ENCODE measurements at regions not wholly inside any gene's neighbourhood (a gene's known extent, or its start where the extent isn't known, plus 50 kb on each side); places are given as distances from the start of the nearest gene placed in this dataset.

GRCh38 chr12:97222391-97222790 lies 240.2 kb upstream of the RMST start:
- Mint-ChIP-seq H3K27ac (no peak overlapping the region), H3K27me3 (no peaks in the 10 kb centered on the region), H3K4me1 (no peaks in the 10 kb centered on the region), H3K9me3 (peaks cover 0 to 6% (median 2%) of the 10 kb centered on the region in 7 donors), H3K4me3 (no peak overlapping the region), H3K36me3 (no peaks in the 10 kb centered on the region)
- Histone ChIP-seq H3K27ac (ENCODE audit: insufficient read depth, low read length, poor library complexity, severe bottlenecking) (no peak overlapping the region), H3K9me3 (ENCODE audit: control insufficient read depth in 2 of 2, low read length in 2 of 2) (no peaks in the 10 kb centered on the region), H3K36me3 (ENCODE audit: control insufficient read depth, insufficient read depth, low read length) (no peaks in the 10 kb centered on the region), H3K27me3 (ENCODE audit: control insufficient read depth, insufficient read depth, low read length) (no peaks in the 10 kb centered on the region), H3K4me3 (ENCODE audit: low read depth, low read length) (no peak overlapping the region), H3K4me1 (ENCODE audit: control insufficient read depth, insufficient read depth, low read length, poor library complexity, severe bottlenecking) (no peaks in the 10 kb centered on the region)
- ATAC-seq (ENCODE audit: low read depth in 2 of 2), result no peak
- DNase-seq, result no peak

DNA sequence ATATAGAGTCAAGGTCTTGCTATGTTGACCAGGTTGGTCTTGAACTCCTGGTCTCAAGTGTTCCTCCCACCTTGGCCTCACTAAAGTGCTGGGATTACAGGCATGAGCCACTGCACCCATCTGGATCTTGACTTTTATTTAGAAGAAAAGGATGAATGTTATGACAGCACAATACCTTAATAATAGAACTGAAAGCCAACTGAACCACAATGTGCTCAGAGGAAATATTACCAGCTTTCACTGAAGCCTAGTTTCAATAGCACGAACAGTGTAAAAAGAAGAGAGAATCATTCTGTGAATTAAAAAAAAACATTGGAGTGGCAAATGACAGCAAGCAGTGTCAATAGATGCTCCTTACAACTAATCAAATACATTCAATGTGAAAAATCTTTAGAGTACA lies 239.2 kb upstream of the RMST start:
- Mint-ChIP-seq H3K36me3 (no peaks in the 10 kb centered on the region), H3K27ac (no peak overlapping the region), H3K9me3 (peaks cover 0 to 6% (median 0%) of the 10 kb centered on the region in 7 donors), H3K27me3 (no peaks in the 10 kb centered on the region), H3K4me1 (no peaks in the 10 kb centered on the region), H3K4me3 (no peak overlapping the region)
- H3K36me3 ChIP-seq (ENCODE audit: control insufficient read depth, insufficient read depth, low read length), result no peaks in the 10 kb centered on the region
- no peak for ATAC-seq (ENCODE audit: low read depth in 2 of 2)
- H3K4me3 ChIP-seq (ENCODE audit: low read depth, low read length), result no peak overlapping the region
- no peaks in the 10 kb centered on the region for H3K9me3 ChIP-seq (ENCODE audit: control insufficient read depth in 2 of 2, low read length in 2 of 2)
- H3K27ac ChIP-seq (ENCODE audit: insufficient read depth, low read length, poor library complexity, severe bottlenecking), result no peak overlapping the region
- no peak for DNase-seq
- no peaks in the 10 kb centered on the region for H3K4me1 ChIP-seq (ENCODE audit: control insufficient read depth, insufficient read depth, low read length, poor library complexity, severe bottlenecking)
- H3K27me3 ChIP-seq (ENCODE audit: control insufficient read depth, insufficient read depth, low read length), result no peaks in the 10 kb centered on the region

- H3K27me3 ChIP-seq (ENCODE audit: control insufficient read depth, insufficient read depth, low read length), result no peaks in the 10 kb centered on the region
- H3K4me1 ChIP-seq (ENCODE audit: control insufficient read depth, insufficient read depth, low read length, poor library complexity, severe bottlenecking), result no peaks in the 10 kb centered on the region
- H3K27ac Mint-ChIP-seq, result no peak overlapping the region
- H3K36me3 Mint-ChIP-seq, result no peaks in the 10 kb centered on the region
- H3K9me3 ChIP-seq (ENCODE audit: control insufficient read depth in 2 of 2, low read length in 2 of 2), result no peaks in the 10 kb centered on the region
- H3K27ac ChIP-seq (ENCODE audit: insufficient read depth, low read length, poor library complexity, severe bottlenecking), result no peak overlapping the region
- no peaks in the 10 kb centered on the region for H3K27me3 Mint-ChIP-seq
- DNase-seq (no peak), ATAC-seq (ENCODE audit: low read depth in 2 of 2) (no peak)
- H3K4me3 Mint-ChIP-seq, result no peak overlapping the region
- no peaks in the 10 kb centered on the region for H3K36me3 ChIP-seq (ENCODE audit: control insufficient read depth, insufficient read depth, low read length)
- peaks cover 0 to 7% (median 0%) of the 10 kb centered on the region in 7 donors for H3K9me3 Mint-ChIP-seq
- H3K4me3 ChIP-seq (ENCODE audit: low read depth, low read length), result no peak overlapping the region
- H3K4me1 Mint-ChIP-seq, result no peaks in the 10 kb centered on the region
These were observed 233.6 kb upstream of the RMST start for GRCh38 chr12:97229004-97229403.

DNA sequence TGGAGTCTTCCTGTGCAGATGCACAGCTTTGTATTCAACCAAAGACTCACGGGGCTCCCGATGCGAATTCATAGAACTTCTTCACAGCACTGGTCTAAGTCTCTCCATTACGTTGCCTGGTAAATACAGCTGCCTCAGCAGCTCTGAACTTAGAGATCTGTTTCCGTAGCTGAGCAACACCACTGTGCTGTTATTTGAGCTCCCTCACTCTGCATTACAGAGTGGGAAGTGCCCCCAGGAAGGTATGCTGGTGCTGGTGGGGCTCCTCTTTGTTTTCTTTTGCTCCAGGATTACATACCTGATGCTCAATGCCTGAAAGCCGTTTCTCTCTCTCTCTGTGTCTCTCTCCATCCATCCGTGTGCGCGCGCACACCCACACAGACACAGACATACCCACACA lies 227.5 kb upstream of the RMST start:
- no peaks in the 10 kb centered on the region for H3K27me3 Mint-ChIP-seq
- no peak for DNase-seq
- H3K9me3 ChIP-seq (ENCODE audit: control insufficient read depth in 2 of 2, low read length in 2 of 2), result no peaks in the 10 kb centered on the region

DNA sequence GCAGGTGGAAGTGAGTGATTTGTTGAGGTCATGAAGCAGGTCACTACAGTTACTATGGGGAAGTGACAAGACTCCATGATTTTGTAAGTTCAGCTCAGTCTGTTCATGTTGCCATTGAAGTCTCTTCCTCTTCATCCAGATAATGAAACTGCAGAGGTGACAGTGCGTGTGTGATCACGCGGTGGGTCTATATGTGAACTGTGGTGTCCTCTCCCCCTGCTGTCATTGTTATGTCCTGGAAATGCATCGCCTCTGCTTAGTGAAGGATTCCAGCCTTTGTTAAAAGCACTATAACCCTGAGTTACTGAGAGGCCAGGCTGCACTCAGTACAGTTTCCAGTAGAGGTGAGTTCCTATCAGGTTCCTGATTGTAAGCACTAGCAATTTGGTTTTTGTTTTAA lies 216.2 kb upstream of the RMST start:
- no peak for ATAC-seq (ENCODE audit: low read depth in 2 of 2)
- H3K27me3 Mint-ChIP-seq, result no peaks in the 10 kb centered on the region
- DNase-seq, result no peak

More for the DNA sequence above, 227.5 kb upstream of the RMST start:
- no peaks in the 10 kb centered on the region for H3K36me3 Mint-ChIP-seq
- Histone ChIP-seq H3K27me3 (ENCODE audit: control insufficient read depth, insufficient read depth, low read length) (no peaks in the 10 kb centered on the region), H3K27ac (ENCODE audit: insufficient read depth, low read length, poor library complexity, severe bottlenecking) (no peak overlapping the region), H3K4me1 (ENCODE audit: control insufficient read depth, insufficient read depth, low read length, poor library complexity, severe bottlenecking) (no peaks in the 10 kb centered on the region), H3K36me3 (ENCODE audit: control insufficient read depth, insufficient read depth, low read length) (no peaks in the 10 kb centered on the region), H3K4me3 (ENCODE audit: low read depth, low read length) (no peak overlapping the region)
- peaks cover 0 to 4% (median 0%) of the 10 kb centered on the region in 7 donors for H3K9me3 Mint-ChIP-seq
- ATAC-seq (ENCODE audit: low read depth in 2 of 2), result no peak
- no peaks in the 10 kb centered on the region for H3K4me1 Mint-ChIP-seq
- no peak overlapping the region for H3K27ac Mint-ChIP-seq
- H3K4me3 Mint-ChIP-seq, result no peak overlapping the region

GRCh38 chr12:97250483-97250882 lies 212.1 kb upstream of the RMST start:
- ATAC-seq (ENCODE audit: low read depth in 2 of 2), result no peak
- Mint-ChIP-seq H3K27me3 (no peaks in the 10 kb centered on the region), H3K9me3 (no peaks in the 10 kb centered on the region)

More for the DNA sequence above, 216.2 kb upstream of the RMST start:
- H3K36me3 ChIP-seq (ENCODE audit: control insufficient read depth, insufficient read depth, low read length), result no peaks in the 10 kb centered on the region
- H3K27ac ChIP-seq (ENCODE audit: insufficient read depth, low read length, poor library complexity, severe bottlenecking), result no peak overlapping the region
- no peaks in the 10 kb centered on the region for H3K4me1 ChIP-seq (ENCODE audit: control insufficient read depth, insufficient read depth, low read length, poor library complexity, severe bottlenecking)
- Mint-ChIP-seq H3K27ac (no peak overlapping the region), H3K36me3 (no peaks in the 10 kb centered on the region), H3K9me3 (peaks cover 0 to 6% (median 0%) of the 10 kb centered on the region in 7 donors), H3K4me1 (no peaks in the 10 kb centered on the region), H3K4me3 (no peak overlapping the region)
- H3K4me3 ChIP-seq (ENCODE audit: low read depth, low read length), result no peak overlapping the region
- no peaks in the 10 kb centered on the region for H3K9me3 ChIP-seq (ENCODE audit: control insufficient read depth in 2 of 2, low read length in 2 of 2)
- no peaks in the 10 kb centered on the region for H3K27me3 ChIP-seq (ENCODE audit: control insufficient read depth, insufficient read depth, low read length)

GRCh38 chr12:97257726-97258125 lies 204.9 kb upstream of the RMST start:
- H3K4me3 Mint-ChIP-seq, result no peak overlapping the region
- Histone ChIP-seq H3K36me3 (ENCODE audit: control insufficient read depth, insufficient read depth, low read length) (no peaks in the 10 kb centered on the region), H3K4me3 (ENCODE audit: low read depth, low read length) (no peak overlapping the region), H3K27me3 (ENCODE audit: control insufficient read depth, insufficient read depth, low read length) (no peaks in the 10 kb centered on the region), H3K4me1 (ENCODE audit: control insufficient read depth, insufficient read depth, low read length, poor library complexity, severe bottlenecking) (no peaks in the 10 kb centered on the region), H3K9me3 (ENCODE audit: control insufficient read depth in 2 of 2, low read length in 2 of 2) (no peaks in the 10 kb centered on the region), H3K27ac (ENCODE audit: insufficient read depth, low read length, poor library complexity, severe bottlenecking) (no peak overlapping the region)
- ATAC-seq (ENCODE audit: low read depth in 2 of 2) (no peak), DNase-seq (no peak)
- no peaks in the 10 kb centered on the region for H3K36me3 Mint-ChIP-seq
- peaks cover 4% of the 10 kb centered on the region for H3K27me3 Mint-ChIP-seq
- H3K27ac Mint-ChIP-seq, result no peak overlapping the region
- no peaks in the 10 kb centered on the region for H3K4me1 Mint-ChIP-seq
- peaks cover 0 to 1% (median 0%) of the 10 kb centered on the region in 7 donors for H3K9me3 Mint-ChIP-seq

More at GRCh38 chr12:97250483-97250882, 212.1 kb upstream of the RMST start:
- Mint-ChIP-seq H3K4me1 (no peaks in the 10 kb centered on the region), H3K4me3 (no peak overlapping the region), H3K27ac (no peak overlapping the region), H3K36me3 (no peaks in the 10 kb centered on the region)
- H3K27ac ChIP-seq (ENCODE audit: insufficient read depth, low read length, poor library complexity, severe bottlenecking), result no peak overlapping the region
- H3K27me3 ChIP-seq (ENCODE audit: control insufficient read depth, insufficient read depth, low read length), result no peaks in the 10 kb centered on the region
- DNase-seq, result no peak
- no peak overlapping the region for H3K4me3 ChIP-seq (ENCODE audit: low read depth, low read length)
- H3K36me3 ChIP-seq (ENCODE audit: control insufficient read depth, insufficient read depth, low read length), result no peaks in the 10 kb centered on the region
- no peaks in the 10 kb centered on the region for H3K4me1 ChIP-seq (ENCODE audit: control insufficient read depth, insufficient read depth, low read length, poor library complexity, severe bottlenecking)
- H3K9me3 ChIP-seq (ENCODE audit: control insufficient read depth in 2 of 2, low read length in 2 of 2), result no peaks in the 10 kb centered on the region

GRCh38 chr12:97259098-97259497 lies 203.5 kb upstream of the RMST start:
- DNase-seq (no peak), ATAC-seq (ENCODE audit: low read depth in 2 of 2) (no peak)
- H3K9me3 Mint-ChIP-seq, result peaks cover 0 to 2% (median 0%) of the 10 kb centered on the region in 7 donors
- H3K4me1 Mint-ChIP-seq, result no peaks in the 10 kb centered on the region
- no peak overlapping the region for H3K4me3 ChIP-seq (ENCODE audit: low read depth, low read length)
- H3K36me3 Mint-ChIP-seq, result no peaks in the 10 kb centered on the region
- no peaks in the 10 kb centered on the region for H3K36me3 ChIP-seq (ENCODE audit: control insufficient read depth, insufficient read depth, low read length)
- H3K4me1 ChIP-seq (ENCODE audit: control insufficient read depth, insufficient read depth, low read length, poor library complexity, severe bottlenecking), result no peaks in the 10 kb centered on the region
- peaks cover 4% of the 10 kb centered on the region for H3K27me3 Mint-ChIP-seq
- no peaks in the 10 kb centered on the region for H3K27me3 ChIP-seq (ENCODE audit: control insufficient read depth, insufficient read depth, low read length)
- no peak overlapping the region for H3K27ac ChIP-seq (ENCODE audit: insufficient read depth, low read length, poor library complexity, severe bottlenecking)
- H3K9me3 ChIP-seq (ENCODE audit: control insufficient read depth in 2 of 2, low read length in 2 of 2), result no peaks in the 10 kb centered on the region
- no peak overlapping the region for H3K27ac Mint-ChIP-seq
- no peak overlapping the region for H3K4me3 Mint-ChIP-seq

All from CD4-positive, CD25-positive, alpha-beta regulatory T cell (primary cell).